Tibial artery (tissue), 4 donors: ENCODE measurements at regions not wholly inside any gene's neighbourhood (a gene's known extent, or its start where the extent isn't known, plus 50 kb on each side); places are given as distances from the start of the nearest gene placed in this dataset.

Experiments
- DNase-seq, 2 donors: peaks; one replicate each; pipeline ENCODE4 v3.0.0-alpha.2; 2019
- H3K27ac ChIP-seq, 2 donors: fragments of 200-600 bp; sonication (generic) in 1 of 2; 1 replicate in 1 of 2; 2 replicates in 1 of 2; pipeline ENCODE4 v1.5.1; 2018 to 2019; ENCODE audit warnings: mild to moderate bottlenecking in 1 of 2
- H3K27me3 ChIP-seq, 2 donors: fragments of 200-600 bp; sonication (generic) in 1 of 2; one replicate each; pipeline versions ENCODE4 v1.5.1 to v1.6.0; 2016 to 2019
- H3K36me3 ChIP-seq, 3 donors: fragments of 200-600 bp; sonication (generic) in 2 of 3; one replicate each; pipeline ENCODE4 v1.5.1; 2016 to 2019; ENCODE audit warnings: mild to moderate bottlenecking in 2 of 3
- H3K4me1 ChIP-seq, 4 donors: fragments of 200-600 bp; sonication (generic) in 2 of 4; 1 replicate in 3 of 4; 2 replicates in 1 of 4; pipeline ENCODE4 v1.5.1; 2016 to 2019
- H3K4me3 ChIP-seq, 2 donors: fragments of 200-600 bp; sonication (generic) in 1 of 2; 1 replicate in 1 of 2; 2 replicates in 1 of 2; pipeline ENCODE4 v1.5.1; 2018 to 2019; ENCODE audit warnings: mild to moderate bottlenecking in 2 of 2
- H3K9me3 ChIP-seq, 3 donors: fragments of 200-600 bp; sonication (generic) in 1 of 3; one replicate each; pipeline ENCODE4 v1.5.1; 2016 to 2019
- intact Hi-C: fragments of 100-400 bp; cut with DNase I; formaldehyde crosslinking; loops from one replicate; pipeline ENCODE4 v1.15.0; 2023; ENCODE audit warnings: low total_unique reads
- TF ChIP-seq, protein P1 (sequence below), 2 experiments: fragments of 200-600 bp in 1 of 2; fragments of 450-650 bp in 1 of 2; IDR thresholded peaks; one replicate each; pipeline ENCODE4 v1.5.1; 2017 to 2019; ENCODE audit warnings: antibody characterized with exemption in 2 of 2, mild to moderate bottlenecking in 1 of 2, moderate library complexity in 1 of 2

DNA sequence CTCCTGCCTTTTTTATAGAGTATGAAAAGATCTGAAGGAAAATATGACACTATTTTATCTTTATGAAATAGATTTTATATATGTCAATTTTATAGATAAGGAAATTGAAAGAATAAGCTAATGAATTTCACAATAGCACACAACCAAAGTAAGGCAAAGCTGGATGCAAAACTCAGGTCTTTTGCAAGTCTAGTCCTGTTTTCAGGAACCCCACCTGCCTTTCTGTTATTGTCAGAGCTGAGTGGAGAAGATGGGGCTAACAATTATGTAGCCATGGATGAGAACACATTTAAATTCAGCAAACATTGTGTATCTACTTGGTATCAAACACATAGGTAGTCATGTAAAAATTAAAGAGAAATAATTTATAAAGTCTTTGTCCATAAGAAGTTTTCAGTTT, 161.5 kb upstream of the ZEB2 start:
- no peaks in the 10 kb centered on the region for H3K36me3 ChIP-seq
- TF ChIP-seq, protein P1, sequence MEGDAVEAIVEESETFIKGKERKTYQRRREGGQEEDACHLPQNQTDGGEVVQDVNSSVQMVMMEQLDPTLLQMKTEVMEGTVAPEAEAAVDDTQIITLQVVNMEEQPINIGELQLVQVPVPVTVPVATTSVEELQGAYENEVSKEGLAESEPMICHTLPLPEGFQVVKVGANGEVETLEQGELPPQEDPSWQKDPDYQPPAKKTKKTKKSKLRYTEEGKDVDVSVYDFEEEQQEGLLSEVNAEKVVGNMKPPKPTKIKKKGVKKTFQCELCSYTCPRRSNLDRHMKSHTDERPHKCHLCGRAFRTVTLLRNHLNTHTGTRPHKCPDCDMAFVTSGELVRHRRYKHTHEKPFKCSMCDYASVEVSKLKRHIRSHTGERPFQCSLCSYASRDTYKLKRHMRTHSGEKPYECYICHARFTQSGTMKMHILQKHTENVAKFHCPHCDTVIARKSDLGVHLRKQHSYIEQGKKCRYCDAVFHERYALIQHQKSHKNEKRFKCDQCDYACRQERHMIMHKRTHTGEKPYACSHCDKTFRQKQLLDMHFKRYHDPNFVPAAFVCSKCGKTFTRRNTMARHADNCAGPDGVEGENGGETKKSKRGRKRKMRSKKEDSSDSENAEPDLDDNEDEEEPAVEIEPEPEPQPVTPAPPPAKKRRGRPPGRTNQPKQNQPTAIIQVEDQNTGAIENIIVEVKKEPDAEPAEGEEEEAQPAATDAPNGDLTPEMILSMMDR (IDR thresholded peaks at IDR 0.05): no peak
- H3K27ac ChIP-seq: no peak overlapping the region
- no peak overlapping the region for H3K4me3 ChIP-seq
- H3K27me3 ChIP-seq: no peaks in the 10 kb centered on the region
- no peak for DNase-seq
- H3K4me1 ChIP-seq: peaks cover 0 to 13% (median 0%) of the 10 kb centered on the region in 4 donors
- intact Hi-C loops: no loop called here
- H3K9me3 ChIP-seq: no peaks in the 10 kb centered on the region

DNA sequence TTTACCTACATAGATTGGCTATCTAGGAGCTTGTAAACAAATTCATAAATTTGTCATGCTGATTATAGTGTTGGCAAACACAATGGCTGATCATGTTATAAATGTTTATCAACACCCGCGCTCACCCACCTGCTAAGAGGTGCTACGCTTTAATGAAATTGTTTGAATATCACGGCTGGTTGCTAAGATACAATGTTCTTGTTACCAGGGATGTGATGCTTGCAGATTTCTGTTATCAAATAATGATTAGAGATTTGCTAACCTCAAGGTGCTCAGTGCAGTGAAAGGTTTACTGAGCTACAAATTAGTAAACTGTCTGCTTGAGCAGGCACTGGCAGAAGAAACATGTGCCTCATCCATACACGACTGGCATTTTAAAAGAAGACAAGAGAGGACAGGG, 160.0 kb upstream of the ZEB2 start:
- H3K4me3 ChIP-seq: no peak overlapping the region
- no peaks in the 10 kb centered on the region for H3K27me3 ChIP-seq
- TF ChIP-seq, protein P1 (IDR thresholded peaks at IDR 0.05): no peak
- intact Hi-C loops: no loop called here
- no peak for DNase-seq
- H3K36me3 ChIP-seq: no peaks in the 10 kb centered on the region
- H3K9me3 ChIP-seq: no peaks in the 10 kb centered on the region
- no peak overlapping the region for H3K27ac ChIP-seq
- peaks cover 0 to 13% (median 0%) of the 10 kb centered on the region in 4 donors for H3K4me1 ChIP-seq

DNA sequence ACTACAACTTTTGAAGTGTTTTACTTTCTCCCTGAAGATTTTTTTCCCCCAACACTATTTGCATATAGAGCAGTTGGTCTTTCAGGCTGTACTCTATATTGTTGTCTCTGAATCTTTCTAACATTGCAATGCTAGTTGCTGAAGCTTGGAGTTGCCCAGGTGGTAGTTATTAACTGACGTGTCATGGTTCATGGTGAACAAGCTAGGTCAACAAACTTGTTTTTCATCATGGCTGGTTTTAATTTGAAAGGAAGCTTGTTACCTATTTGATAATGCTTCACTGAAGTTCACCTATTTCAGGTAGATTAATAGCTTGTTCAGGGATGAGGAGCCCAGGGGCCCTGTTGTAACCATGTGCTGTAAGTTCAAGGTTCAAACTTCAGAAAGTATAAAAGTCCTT, 158.8 kb upstream of the ZEB2 start:
- Histone ChIP-seq H3K27me3 (no peaks in the 10 kb centered on the region), H3K4me1 (peaks cover 0 to 12% (median 0%) of the 10 kb centered on the region in 4 donors), H3K4me3 (no peak overlapping the region), H3K9me3 (no peaks in the 10 kb centered on the region), H3K36me3 (no peaks in the 10 kb centered on the region), H3K27ac (no peak overlapping the region)
- DNase-seq: no peak
- intact Hi-C loops: no loop called here
- TF ChIP-seq, protein P1 (IDR thresholded peaks at IDR 0.05): no peak

DNA sequence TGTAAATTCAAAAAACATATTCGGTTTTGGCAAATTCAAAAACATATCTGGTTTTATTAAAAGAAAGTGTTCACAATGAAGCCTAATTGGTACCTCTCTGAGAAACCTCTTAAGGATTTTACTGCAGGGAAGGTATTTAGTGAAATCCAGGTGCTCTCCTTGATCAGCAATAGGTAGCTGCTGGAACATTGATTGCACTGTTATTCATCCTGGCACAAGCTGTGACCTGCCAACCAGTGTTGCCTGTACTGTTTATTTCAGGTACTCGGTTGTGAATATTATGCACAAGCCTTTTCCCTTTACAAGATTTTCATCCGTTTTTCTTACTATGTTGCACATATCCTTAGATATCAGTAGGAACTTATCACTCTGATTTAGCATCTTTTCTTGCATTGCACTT, 155.8 kb upstream of the ZEB2 start:
- Histone ChIP-seq H3K27ac (no peak overlapping the region), H3K9me3 (no peaks in the 10 kb centered on the region), H3K4me1 (no peaks in the 10 kb centered on the region), H3K4me3 (no peak overlapping the region), H3K36me3 (no peaks in the 10 kb centered on the region), H3K27me3 (no peaks in the 10 kb centered on the region)
- TF ChIP-seq, protein P1 (IDR thresholded peaks at IDR 0.05): no peak
- intact Hi-C loops: no loop called here
- DNase-seq: no peak

DNA sequence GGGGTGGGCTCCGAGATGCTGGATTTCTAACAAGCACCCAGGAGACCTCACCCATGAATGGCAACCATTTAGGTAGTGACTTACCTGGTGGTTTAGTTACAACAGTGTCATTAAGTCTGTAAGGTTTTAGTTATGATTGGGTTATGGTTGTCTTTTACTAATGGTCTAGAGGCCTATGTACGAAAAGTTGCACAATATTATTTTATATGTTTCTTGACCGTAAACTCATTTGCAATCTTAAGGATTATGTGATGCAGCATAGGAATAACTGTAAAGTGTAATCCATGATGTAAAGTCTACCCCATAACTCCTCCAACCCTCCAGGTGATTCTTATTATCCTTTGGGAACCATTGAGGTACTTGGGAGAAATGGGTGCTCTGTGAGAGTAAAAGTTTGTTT, 155.4 kb upstream of the ZEB2 start:
- intact Hi-C loops: no loop called here
- TF ChIP-seq, protein P1 (IDR thresholded peaks at IDR 0.05): no peak

DNA sequence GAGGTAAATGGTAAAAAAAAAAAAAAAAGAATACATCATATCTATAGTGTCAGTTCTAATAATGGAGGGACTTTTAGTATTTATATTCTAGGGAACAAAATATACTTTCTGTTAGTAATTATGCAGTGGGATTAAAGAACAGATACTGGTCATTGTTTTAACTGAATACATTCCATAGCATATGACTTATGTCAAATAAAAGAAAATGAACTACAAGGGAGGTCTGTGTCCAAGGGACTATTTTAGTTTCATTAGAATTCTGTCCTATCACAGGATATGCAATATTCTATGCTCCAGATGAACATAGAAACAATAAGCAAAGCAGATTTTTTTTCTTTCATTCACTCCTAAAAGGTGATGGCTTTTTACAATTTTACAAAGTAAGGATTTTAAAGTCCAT, 154.2 kb upstream of the ZEB2 start:
- no peaks in the 10 kb centered on the region for H3K36me3 ChIP-seq
- H3K27me3 ChIP-seq: no peaks in the 10 kb centered on the region
- H3K4me1 ChIP-seq: no peaks in the 10 kb centered on the region
- no peak for DNase-seq
- TF ChIP-seq, protein P1 (IDR thresholded peaks at IDR 0.05): no peak
- intact Hi-C loops: no loop called here
- H3K4me3 ChIP-seq: no peak overlapping the region
- H3K9me3 ChIP-seq: no peaks in the 10 kb centered on the region
- H3K27ac ChIP-seq: no peak overlapping the region

More for the DNA sequence above, 155.4 kb upstream of the ZEB2 start:
- Histone ChIP-seq H3K9me3 (no peaks in the 10 kb centered on the region), H3K27ac (no peak overlapping the region), H3K4me1 (no peaks in the 10 kb centered on the region), H3K4me3 (no peak overlapping the region), H3K27me3 (no peaks in the 10 kb centered on the region), H3K36me3 (no peaks in the 10 kb centered on the region)
- DNase-seq: no peak
